ENCODE measurements at regions not wholly inside any gene's neighbourhood (a gene's known extent, or its start where the extent isn't known, plus 50 kb on each side); places are given as distances from the start of the nearest gene placed in this dataset.

DNA sequence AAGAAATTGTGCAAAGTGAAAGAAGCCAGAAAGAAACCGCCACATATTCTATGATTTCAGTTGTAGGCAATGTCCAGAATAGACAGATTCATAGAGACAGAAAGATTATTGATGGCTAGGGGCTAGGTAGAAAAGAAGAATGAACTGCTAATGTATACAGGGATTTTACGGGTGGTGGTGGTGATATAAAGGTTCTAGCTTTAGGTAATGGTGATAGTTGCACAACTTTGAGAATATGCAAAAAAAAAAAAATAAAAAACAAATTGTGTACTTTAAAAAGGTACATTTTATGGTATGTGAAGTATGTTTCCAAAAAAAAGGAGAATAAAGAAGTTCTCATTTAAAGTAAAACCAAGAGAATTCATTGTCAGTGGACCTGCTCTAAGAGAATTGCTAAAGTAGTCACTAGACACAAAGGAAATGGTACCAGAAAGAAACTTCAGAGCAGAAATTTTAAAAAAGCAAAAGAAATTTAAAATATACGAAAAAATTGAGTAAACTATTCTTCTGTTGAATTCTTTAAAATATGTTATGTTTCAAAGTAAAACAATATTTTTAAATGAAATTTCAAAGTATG is 680.1 kb downstream of the UQCRFS1 start:
- TF ChIP-seq POLR2A (IDR thresholded peaks at IDR 0.05), result no peak
- TF ChIP-seq, protein P1, sequence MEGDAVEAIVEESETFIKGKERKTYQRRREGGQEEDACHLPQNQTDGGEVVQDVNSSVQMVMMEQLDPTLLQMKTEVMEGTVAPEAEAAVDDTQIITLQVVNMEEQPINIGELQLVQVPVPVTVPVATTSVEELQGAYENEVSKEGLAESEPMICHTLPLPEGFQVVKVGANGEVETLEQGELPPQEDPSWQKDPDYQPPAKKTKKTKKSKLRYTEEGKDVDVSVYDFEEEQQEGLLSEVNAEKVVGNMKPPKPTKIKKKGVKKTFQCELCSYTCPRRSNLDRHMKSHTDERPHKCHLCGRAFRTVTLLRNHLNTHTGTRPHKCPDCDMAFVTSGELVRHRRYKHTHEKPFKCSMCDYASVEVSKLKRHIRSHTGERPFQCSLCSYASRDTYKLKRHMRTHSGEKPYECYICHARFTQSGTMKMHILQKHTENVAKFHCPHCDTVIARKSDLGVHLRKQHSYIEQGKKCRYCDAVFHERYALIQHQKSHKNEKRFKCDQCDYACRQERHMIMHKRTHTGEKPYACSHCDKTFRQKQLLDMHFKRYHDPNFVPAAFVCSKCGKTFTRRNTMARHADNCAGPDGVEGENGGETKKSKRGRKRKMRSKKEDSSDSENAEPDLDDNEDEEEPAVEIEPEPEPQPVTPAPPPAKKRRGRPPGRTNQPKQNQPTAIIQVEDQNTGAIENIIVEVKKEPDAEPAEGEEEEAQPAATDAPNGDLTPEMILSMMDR (IDR thresholded peaks at IDR 0.05), result no peak
- Histone ChIP-seq H3K36me3 (no peaks in the 10 kb centered on the region), H3K4me3 (no peak overlapping the region), H3K27me3 (no peaks in the 10 kb centered on the region), H3K4me1 (no peaks in the 10 kb centered on the region), H3K9me3 (peaks cover 0 to 17% (median 8%) of the 10 kb centered on the region in 12 donors), H3K27ac (no peak overlapping the region)
- 57 to 82% (median 61%) methylated on average over 3 of the region's 3 CpGs for WGBS, 4 donors
- ATAC-seq (no peak), DNase-seq (no peak)
- intact Hi-C loops (cut with DNase I), result no loop called here

DNA sequence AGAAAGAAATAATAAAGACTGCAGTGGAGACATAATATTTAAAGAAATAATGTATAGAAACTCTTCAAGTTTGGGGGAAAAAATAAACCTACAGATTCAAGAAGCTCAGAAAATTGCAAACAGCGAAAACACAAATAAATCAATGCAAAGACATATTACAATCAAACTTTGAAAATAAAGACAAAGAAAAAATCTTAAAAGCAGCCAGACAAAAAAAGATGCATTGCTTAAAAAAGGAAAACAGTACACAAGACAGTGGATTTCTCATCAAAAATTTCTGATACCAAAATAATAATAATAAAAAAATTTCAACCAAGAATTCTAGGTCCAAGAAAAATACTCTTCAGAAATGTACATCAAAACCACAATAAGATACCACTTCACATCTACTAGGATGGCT is 681.0 kb downstream of the UQCRFS1 start:
- no peak for ATAC-seq
- intact Hi-C loops (cut with DNase I), result no loop called here
- TF ChIP-seq, protein P1 (IDR thresholded peaks at IDR 0.05), result no peak
- TF ChIP-seq POLR2A (IDR thresholded peaks at IDR 0.05), result no peak
- no peaks in the 10 kb centered on the region for H3K36me3 ChIP-seq
- no peak overlapping the region for H3K4me3 ChIP-seq
- H3K9me3 ChIP-seq, result peaks cover 0 to 8% (median under 1%) of the 10 kb centered on the region in 12 donors
- DNase-seq, result no peak
- no peaks in the 10 kb centered on the region for H3K27me3 ChIP-seq
- H3K27ac ChIP-seq, result no peak overlapping the region
- no peaks in the 10 kb centered on the region for H3K4me1 ChIP-seq
- 83 to 95% (median 87%) methylated on average over 1 of the region's 1 CpG for WGBS, 4 donors

DNA sequence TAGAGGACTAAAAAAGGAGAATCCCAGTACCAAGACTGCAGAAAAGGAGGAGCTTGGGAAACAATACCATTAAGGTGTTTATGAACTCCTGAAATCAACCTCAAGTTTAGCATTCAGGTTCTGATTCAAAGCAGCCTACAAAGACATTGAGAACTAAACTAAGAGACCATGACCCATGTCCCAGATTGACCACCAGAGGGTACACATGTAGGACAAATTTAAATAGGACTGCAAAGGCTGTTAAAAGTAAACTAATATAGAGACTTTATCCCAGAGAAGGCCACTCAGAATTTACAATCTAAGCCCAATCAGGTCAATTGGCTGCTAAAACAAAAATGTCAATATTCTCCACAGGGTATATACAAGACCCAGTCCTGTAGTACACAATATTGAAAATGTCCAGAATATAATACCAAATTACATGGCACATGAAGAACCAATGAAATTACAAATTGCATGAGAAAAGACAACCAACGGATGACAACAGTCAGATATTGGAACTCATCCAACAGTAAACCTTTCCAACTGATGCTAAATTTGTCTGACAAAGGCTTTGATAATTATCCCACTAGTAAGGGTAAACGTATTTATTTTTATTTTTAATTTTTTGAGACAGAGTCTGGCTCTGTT is 682.4 kb downstream of the UQCRFS1 start:
- H3K27ac ChIP-seq, result no peak overlapping the region
- H3K36me3 ChIP-seq, result no peaks in the 10 kb centered on the region
- no peak for TF ChIP-seq POLR2A (IDR thresholded peaks at IDR 0.05)
- TF ChIP-seq, protein P1 (IDR thresholded peaks at IDR 0.05), result no peak
- ATAC-seq (no peak), DNase-seq (no peak)
- intact Hi-C loops (cut with DNase I), result no loop called here
- H3K4me3 ChIP-seq, result no peak overlapping the region
- WGBS, 4 donors, result 58 to 76% (median 71%) methylated on average over 2 of the region's 2 CpGs
- H3K4me1 ChIP-seq, result no peaks in the 10 kb centered on the region
- no peaks in the 10 kb centered on the region for H3K27me3 ChIP-seq
- no peaks in the 10 kb centered on the region for H3K9me3 ChIP-seq

DNA sequence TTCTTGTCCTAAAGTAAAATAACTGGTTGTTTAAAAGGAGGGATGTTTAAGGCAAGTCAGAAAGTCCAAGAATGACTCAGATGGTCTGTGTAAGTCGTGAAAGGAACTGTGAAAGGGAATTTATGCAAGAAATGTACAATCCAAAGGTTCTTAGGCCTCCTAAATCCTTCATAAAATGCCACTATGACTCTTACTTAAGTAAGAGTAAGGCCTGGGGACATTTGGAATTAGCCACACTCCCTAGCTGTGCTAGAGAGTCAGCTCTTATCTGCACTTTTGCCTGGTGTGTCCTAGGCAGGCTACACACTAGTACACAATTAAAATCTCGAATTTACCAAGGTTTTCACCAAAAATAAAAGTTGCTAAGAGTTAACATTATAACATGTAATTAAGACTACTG is 686.9 kb downstream of the UQCRFS1 start:
- H3K36me3 ChIP-seq, result no peaks in the 10 kb centered on the region
- no peak overlapping the region for H3K27ac ChIP-seq
- no peak overlapping the region for H3K4me3 ChIP-seq
- H3K4me1 ChIP-seq, result no peaks in the 10 kb centered on the region
- intact Hi-C loops (cut with DNase I), result no loop called here
- TF ChIP-seq, protein P1 (IDR thresholded peaks at IDR 0.05), result no peak
- TF ChIP-seq POLR2A (IDR thresholded peaks at IDR 0.05), result no peak
- no peaks in the 10 kb centered on the region for H3K9me3 ChIP-seq
- DNase-seq (no peak), ATAC-seq (no peak)
- WGBS, 4 donors, result 41 to 59% (median 51%) methylated on average over 2 of the region's 2 CpGs
- no peaks in the 10 kb centered on the region for H3K27me3 ChIP-seq

All from heart left ventricle (tissue), 16 donors.